H1 (cell line): ENCODE measurements at regions not wholly inside any gene's neighbourhood (a gene's known extent, or its start where the extent isn't known, plus 50 kb on each side); places are given as distances from the start of the nearest gene placed in this dataset.

Source experiments
- ATF3 ChIP-seq: IDR thresholded peaks from 2 replicates; pipeline ENCODE4 v1.6.1; 2011; ENCODE audit warnings: low read depth, mild to moderate bottlenecking, low read length; ENCODE audit not compliant: insufficient read depth

- TF ChIP-seq ATF3, result no peak
- TF ChIP-seq, all 59 proteins: peak for 0
Measured at GRCh38 chr14:35971965-35972630, 146.0 kb downstream of the BRMS1L start (continued).
